Epidermal melanocyte (primary cell): ENCODE measurements at regions not wholly inside any gene's neighbourhood (a gene's known extent, or its start where the extent isn't known, plus 50 kb on each side); places are given as distances from the start of the nearest gene placed in this dataset.
"Not testable (repeated sequence)": the region's sequence is repeated elsewhere in the genome, so short reads cannot be mapped to it uniquely, and the experiment has no call there.

ENCODE experiments used
- DNase-seq: peaks from one replicate; pipeline ENCODE4 v3.0.0; 2011; ENCODE audit warnings: low spot score; ENCODE audit not compliant: insufficient read length

GRCh38 chr6:56807326-56807988, 147.4 kb upstream of the BEND6 start:
- DNase-seq, result no peak

- DNase-seq, result no peak
These were observed 148.5 kb upstream of the BEND6 start for GRCh38 chr6:56806368-56806767.

- no peak for DNase-seq
These were observed 149.9 kb upstream of the BEND6 start for GRCh38 chr6:56804996-56805395.

GRCh38 chr6:56803594-56803993, 151.3 kb upstream of the BEND6 start:
- no peak for DNase-seq

GRCh38 chr6:56802584-56802983, 152.3 kb upstream of the BEND6 start:
- peak; percentile 66 for DNase-seq

- no peak for DNase-seq
These were observed 154.9 kb upstream of the BEND6 start for GRCh38 chr6:56799989-56800388.

GRCh38 chr6:56798163-56798562, 155.5 kb upstream of the DST start:
- no peak for DNase-seq

- no peak for DNase-seq
These were observed 153.5 kb upstream of the DST start for GRCh38 chr6:56796196-56796532.

GRCh38 chr6:56795466-56796195, 152.9 kb upstream of the DST start:
- DNase-seq, result no peak

- DNase-seq, result no peak
These were observed 151.7 kb upstream of the DST start for GRCh38 chr6:56794421-56794820.

GRCh38 chr6:56793938-56794337, 151.2 kb upstream of the DST start:
- no peak for DNase-seq

- no peak for DNase-seq
These were observed 147.7 kb upstream of the DST start for GRCh38 chr6:56790414-56790813.

GRCh38 chr6:56789879-56790278, 147.2 kb upstream of the DST start:
- DNase-seq, result no peak

- no peak for DNase-seq
These were observed 146.7 kb upstream of the DST start for GRCh38 chr6:56789342-56789741.

GRCh38 chr6:56787209-56787608, 144.5 kb upstream of the DST start:
- DNase-seq, result no peak

GRCh38 chr6:56786256-56786655, 143.6 kb upstream of the DST start:
- DNase-seq, result no peak

GRCh38 chr6:56785536-56785935, 142.8 kb upstream of the DST start:
- DNase-seq, result not testable (repeated sequence)

- not testable (repeated sequence) for DNase-seq
These were observed 137.4 kb upstream of the DST start for GRCh38 chr6:56780109-56780508.

- DNase-seq, result not testable (repeated sequence)
These were observed 135.8 kb upstream of the DST start for GRCh38 chr6:56778503-56778902.

GRCh38 chr6:56775498-56776166, 132.9 kb upstream of the DST start:
- no peak for DNase-seq

- DNase-seq, result no peak
These were observed 130.1 kb upstream of the DST start for GRCh38 chr6:56772737-56773184.

- no peak for DNase-seq
These were observed 129.4 kb upstream of the DST start for GRCh38 chr6:56771929-56772607.
